UCSD-AML1 (cell line): ENCODE measurements at regions not wholly inside any gene's neighbourhood (a gene's known extent, or its start where the extent isn't known, plus 50 kb on each side); places are given as distances from the start of the nearest gene placed in this dataset.

Experiments
- DNase-seq: peaks from one replicate; lab custom pipeline; 2025; ENCODE audit not compliant: unreplicated experiment; lab: John Stamatoyannopoulos, UW

DNA sequence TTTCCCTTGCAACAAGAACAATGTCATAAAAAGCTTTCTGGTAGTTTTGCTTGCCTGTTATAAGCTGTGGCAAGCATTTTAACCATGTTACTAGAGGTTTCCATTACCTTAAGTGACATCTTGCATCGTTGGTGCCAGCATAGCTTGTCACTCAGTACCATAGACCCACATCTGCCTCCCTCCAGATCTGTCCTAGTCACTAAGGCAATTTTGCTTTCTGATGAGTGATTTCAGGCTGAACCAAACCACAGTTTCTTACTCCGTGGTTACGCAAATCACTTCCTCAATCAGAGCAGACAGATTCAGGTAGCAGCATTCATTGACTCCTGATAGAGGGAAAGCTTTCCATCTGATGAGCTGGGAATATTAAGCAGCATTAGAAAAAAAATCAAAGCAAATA, 1057.5 kb upstream of the FAM98A start:
- no peak for DNase-seq

DNA sequence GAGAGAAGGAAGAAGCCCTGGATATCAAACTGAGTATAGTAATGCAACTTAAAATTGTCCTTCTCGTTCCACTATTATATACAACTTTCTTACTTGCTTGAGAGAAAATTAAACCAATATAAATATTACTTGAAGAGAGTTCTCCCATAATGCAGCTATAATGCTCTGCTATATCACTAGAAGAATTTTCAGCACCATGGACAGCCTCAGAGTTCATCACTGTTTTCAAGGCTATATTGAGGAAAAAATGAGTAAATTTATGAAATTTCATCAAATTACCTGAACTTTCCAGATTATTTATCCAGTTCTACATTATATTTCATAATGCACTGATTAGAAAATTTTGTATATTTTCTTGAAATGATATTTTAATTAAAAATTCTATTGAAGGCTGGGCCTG, 1053.5 kb upstream of the FAM98A start:
- no peak for DNase-seq

DNA sequence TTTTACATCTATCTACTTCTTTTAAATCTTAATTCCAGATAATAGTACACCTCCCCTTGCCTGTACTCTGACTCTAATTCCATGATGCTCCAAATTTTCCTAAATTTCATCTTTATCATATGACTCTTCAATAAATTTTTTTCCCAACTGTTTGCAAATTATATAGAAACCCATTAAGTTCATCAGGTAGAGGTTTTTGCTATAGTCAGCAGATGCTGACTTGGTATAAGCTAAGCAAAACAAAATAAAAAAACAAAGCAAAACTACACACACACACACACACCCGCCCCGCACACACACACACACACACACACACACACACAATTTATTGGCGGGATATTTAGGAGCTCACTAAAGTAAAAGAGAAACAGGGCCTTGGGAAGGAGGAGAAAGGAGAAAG, 1047.8 kb upstream of the FAM98A start:
- no peak for DNase-seq

DNA sequence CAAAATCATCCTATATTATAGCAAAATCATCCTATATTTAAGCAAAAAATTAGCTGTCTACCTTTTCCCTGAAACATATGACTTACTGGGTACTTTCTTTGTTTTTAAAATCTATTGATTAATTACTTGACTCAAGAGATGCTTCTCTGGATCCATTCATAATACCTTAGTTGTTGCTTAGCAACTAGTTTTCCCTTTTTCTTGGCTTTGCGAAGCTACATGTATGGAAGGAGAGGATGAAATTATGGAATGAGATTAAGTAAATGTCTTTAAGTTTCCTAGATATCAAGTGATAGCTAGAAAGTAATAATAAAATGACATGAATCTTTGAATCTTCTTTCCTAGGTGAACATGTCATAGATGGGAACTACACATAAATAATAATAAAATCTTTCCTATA, 1033.2 kb upstream of the FAM98A start:
- no peak for DNase-seq

DNA sequence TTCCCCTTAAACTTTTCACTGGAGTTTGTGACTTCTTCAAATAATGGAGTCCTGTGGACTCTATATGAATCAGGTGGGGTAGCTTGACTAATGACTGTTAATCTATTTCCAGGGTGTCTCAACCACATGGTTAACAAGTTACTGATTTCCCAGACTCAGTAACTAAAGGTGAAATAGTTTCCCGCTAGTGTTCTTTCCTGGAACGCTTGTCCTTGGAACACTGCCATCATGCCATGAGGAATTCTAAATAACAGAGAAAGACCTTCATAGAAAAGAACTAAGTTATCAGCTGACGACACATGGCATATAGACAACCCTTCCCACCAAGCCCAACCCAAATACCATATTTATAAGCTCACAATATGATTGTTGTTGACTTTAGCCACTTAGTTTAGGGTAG, 1027.9 kb upstream of the FAM98A start:
- no peak for DNase-seq

DNA sequence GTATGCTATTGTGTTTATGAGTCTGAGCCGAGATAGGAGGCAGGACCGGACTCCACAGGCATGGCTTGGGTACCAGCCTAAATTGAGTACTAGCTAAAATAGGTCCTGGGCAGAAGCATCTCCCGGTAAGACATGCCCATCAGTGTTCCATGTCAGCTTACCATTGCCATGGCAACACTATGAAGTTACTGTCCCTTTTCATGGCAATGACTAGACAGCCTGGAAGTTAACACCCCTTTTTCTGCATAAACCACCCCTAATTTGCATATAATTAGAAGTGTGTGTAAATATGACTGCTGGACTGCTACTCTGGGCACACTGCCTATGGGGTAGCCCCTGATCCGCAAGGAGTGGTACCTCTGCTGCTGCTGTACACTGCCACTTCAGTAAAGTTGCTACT, 1005.1 kb upstream of the FAM98A start:
- no peak for DNase-seq

- DNase-seq, result no peak
Observed at GRCh38 chr2:34602262-34602661, 1003.2 kb upstream of the FAM98A start.

DNA sequence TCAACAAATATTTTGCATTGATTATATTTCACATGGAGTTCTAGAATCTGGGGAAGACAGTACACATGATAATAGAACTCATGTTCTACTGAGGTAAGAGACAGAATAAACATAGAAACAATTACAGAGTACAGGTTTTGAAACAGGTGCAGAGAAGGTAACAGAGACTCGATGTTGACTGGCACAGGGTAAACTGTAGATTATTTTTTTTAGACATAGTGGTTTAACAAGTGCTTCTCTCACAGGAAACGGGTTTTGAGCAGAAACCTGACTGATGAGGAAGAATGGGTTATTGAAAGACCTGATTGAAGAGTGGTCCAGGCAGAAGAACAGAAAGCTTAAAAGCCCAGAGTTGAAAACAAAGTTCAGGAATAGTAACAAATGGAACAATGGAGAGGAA, 1002.5 kb upstream of the FAM98A start:
- no peak for DNase-seq

- no peak for DNase-seq
Observed at GRCh38 chr2:34578641-34579040, 979.5 kb upstream of the FAM98A start.

- peak; percentile 21 for DNase-seq
Observed at GRCh38 chr2:34570266-34570872, 971.3 kb upstream of the FAM98A start.

GRCh38 chr2:34567128-34567527, 968.0 kb upstream of the FAM98A start:
- no peak for DNase-seq

- DNase-seq, result no peak
Observed at GRCh38 chr2:34552337-34552736, 953.2 kb upstream of the FAM98A start.

DNA sequence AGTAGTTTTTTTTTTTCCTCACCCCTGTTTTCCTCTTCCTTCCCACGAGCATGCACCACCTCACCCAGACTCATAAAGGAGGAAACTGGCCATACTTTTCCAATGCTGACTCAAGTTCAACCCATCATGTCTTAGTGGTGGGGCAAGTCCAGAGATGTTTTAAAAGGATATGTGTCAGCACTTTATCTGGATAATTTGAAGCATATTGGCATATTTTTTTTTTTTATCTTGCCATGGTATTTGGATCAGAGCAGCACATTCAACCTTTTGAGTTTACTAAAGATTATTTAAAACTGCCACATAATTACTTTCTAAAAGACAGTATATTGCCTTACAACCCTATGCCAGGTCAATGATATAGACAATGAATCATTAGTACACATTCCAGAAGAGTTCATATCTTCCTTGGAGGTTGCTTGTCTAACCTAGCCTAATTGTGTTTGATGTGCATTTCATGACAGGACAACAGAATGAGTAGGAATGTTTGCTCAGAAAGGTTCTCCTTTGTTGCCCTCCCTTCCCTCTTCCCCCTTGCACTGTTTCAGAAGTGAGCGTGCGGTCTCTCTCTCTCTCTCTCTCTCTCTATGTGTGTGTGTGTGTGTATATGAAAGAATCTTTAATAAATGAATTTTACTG, 950.7 kb upstream of the FAM98A start:
- no peak for DNase-seq

- DNase-seq, result no peak
Observed at GRCh38 chr2:34547900-34548299, 948.8 kb upstream of the FAM98A start.

- no peak for DNase-seq
Observed at GRCh38 chr2:34547340-34547739, 948.2 kb upstream of the FAM98A start.

GRCh38 chr2:34545486-34546136, 946.5 kb upstream of the FAM98A start:
- no peak for DNase-seq

DNA sequence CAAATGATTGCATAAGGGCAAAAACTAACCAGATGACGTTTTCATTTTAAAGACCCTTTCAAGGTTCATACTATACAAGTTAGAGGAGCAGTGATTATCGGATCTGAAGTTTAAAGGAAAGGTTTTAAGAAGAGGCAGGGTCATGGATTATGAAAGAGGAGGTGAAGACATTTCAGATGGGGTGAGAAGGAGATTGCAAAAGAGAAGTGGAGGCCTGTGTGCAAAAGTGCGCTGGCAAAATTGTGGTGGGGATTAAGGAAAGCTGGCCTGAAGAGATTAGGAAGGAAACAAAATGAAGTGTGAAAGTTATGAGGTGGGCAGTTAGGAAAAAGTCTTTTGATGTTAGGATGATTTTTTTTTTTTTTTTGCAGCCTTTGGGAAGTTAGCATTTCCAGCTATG, 935.7 kb upstream of the FAM98A start:
- DNase-seq, result no peak

DNA sequence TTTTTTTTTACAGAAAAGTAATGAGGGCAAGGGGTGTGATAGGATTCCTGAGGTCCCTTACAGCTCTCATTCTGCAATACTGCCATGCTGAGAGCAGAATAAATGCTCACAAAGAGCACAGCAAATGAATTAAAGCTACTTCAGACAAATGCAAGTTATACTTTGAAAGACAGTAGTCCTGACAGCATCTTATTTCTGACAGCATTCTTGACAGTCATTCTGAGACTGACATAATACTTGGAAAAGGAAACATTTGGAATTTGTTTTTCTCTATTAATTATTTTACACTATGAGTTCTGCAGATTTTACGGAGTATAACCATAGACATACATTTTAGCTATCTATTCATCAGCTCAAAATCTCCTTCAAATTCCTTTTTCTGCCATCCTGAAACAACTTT, 935.2 kb upstream of the FAM98A start:
- DNase-seq, result no peak

GRCh38 chr2:34533585-34534183, 934.6 kb upstream of the FAM98A start:
- no peak for DNase-seq

DNA sequence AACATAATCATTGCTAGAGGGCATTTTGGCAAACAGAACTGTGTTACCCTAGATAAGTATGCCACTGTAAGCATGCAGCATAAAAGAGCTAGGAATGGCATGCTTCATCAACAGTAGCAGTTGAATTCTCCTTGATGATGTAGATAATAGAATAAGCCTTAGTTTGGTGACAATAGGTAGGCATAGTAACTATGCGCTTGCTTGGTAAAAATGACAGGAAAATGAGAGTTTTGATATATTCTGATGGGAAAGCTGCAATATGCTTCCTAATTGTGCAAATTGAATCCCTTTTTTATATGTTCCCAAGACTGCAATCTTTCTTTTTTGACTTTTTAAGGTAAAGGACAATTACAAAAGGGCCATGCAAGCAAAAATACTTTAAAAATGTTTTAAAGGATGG, 930.9 kb upstream of the FAM98A start:
- DNase-seq, result no peak

- DNase-seq, result no peak
Observed at GRCh38 chr2:34523958-34524514, 924.9 kb upstream of the FAM98A start.

- DNase-seq, result no peak
Observed at GRCh38 chr2:34519659-34520058, 920.6 kb upstream of the FAM98A start.
